Forelimb muscle (tissue), 1 donor: ENCODE measurements at regions not wholly inside any gene's neighbourhood (a gene's known extent, or its start where the extent isn't known, plus 50 kb on each side); places are given as distances from the start of the nearest gene placed in this dataset.

Source experiments
- DNase-seq: peaks from one replicate; pipeline ENCODE4 v3.0.0-alpha.2; 2013; ENCODE audit warnings: low read depth

- DNase-seq = no peak
Observed at GRCh38 chr10:130817674-130818073, 493.8 kb downstream of the TCERG1L start.

GRCh38 chr10:130820880-130821482 is 490.5 kb downstream of the TCERG1L start:
- no peak for DNase-seq

GRCh38 chr10:130824230-130825014 is 487.1 kb downstream of the TCERG1L start:
- DNase-seq = no peak

- DNase-seq = no peak
Observed at GRCh38 chr10:130833596-130833995, 477.9 kb downstream of the TCERG1L start.

- no peak for DNase-seq
Observed at GRCh38 chr10:130834170-130834569, 477.4 kb downstream of the TCERG1L start.

- no peak for DNase-seq
Observed at GRCh38 chr10:130834573-130834972, 476.9 kb downstream of the TCERG1L start.

- no peak for DNase-seq
Observed at GRCh38 chr10:130835068-130835467, 476.5 kb downstream of the TCERG1L start.

GRCh38 chr10:130836344-130836743 is 475.2 kb downstream of the TCERG1L start:
- DNase-seq = no peak

- DNase-seq = no peak
Observed at GRCh38 chr10:130843051-130843653, 468.4 kb downstream of the TCERG1L start.

GRCh38 chr10:130844310-130844709 is 467.2 kb downstream of the TCERG1L start:
- DNase-seq = no peak

- DNase-seq = no peak
Observed at GRCh38 chr10:130847170-130847569, 464.4 kb downstream of the TCERG1L start.

- DNase-seq = no peak
Observed at GRCh38 chr10:130848855-130849254, 462.7 kb downstream of the TCERG1L start.

- no peak for DNase-seq
Observed at GRCh38 chr10:130854151-130854550, 457.4 kb downstream of the TCERG1L start.

- DNase-seq = no peak
Observed at GRCh38 chr10:130857631-130858295, 453.8 kb downstream of the TCERG1L start.

GRCh38 chr10:130858626-130859025 is 452.9 kb downstream of the TCERG1L start:
- DNase-seq = no peak

GRCh38 chr10:130859427-130859826 is 452.1 kb downstream of the TCERG1L start:
- no peak for DNase-seq

- no peak for DNase-seq
Observed at GRCh38 chr10:130862122-130862521, 449.4 kb downstream of the TCERG1L start.

- DNase-seq = no peak
Observed at GRCh38 chr10:130862626-130863025, 448.9 kb downstream of the TCERG1L start.

GRCh38 chr10:130863044-130863443 is 448.5 kb downstream of the TCERG1L start:
- DNase-seq = no peak

GRCh38 chr10:130864961-130865818 is 446.3 kb downstream of the TCERG1L start:
- no peak for DNase-seq

- DNase-seq = no peak
Observed at GRCh38 chr10:130866857-130867256, 444.7 kb downstream of the TCERG1L start.
